AG04450 (cell line): ENCODE measurements at regions not wholly inside any gene's neighbourhood (a gene's known extent, or its start where the extent isn't known, plus 50 kb on each side); places are given as distances from the start of the nearest gene placed in this dataset.

Source experiments
- CTCF ChIA-PET: fragments of 300-600, 350-600 bp; formaldehyde crosslinking; extraction: SDS; loops from one replicate; lab custom pipeline; 2022; ENCODE audit warnings: antibody characterized with exemption, inconsistent platforms; lab: Charles Lee
- POLR2A ChIA-PET: fragments of 350-600 bp; formaldehyde crosslinking; extraction: SDS; loops from one replicate; lab custom pipeline; 2021; ENCODE audit warnings: antibody characterized with exemption, inconsistent platforms; lab: Yijun Ruan, JAX
- DNase-seq: peaks from one replicate; pipeline ENCODE4 v3.0.0-alpha.2; 2011; ENCODE audit warnings: low read depth, low spot score
- H3K27ac ChIP-seq: one replicate; pipeline ENCODE4 v1.5.1; 2012; ENCODE audit warnings: low read depth, low read length, control low read depth
- H3K27me3 ChIP-seq: one replicate; pipeline ENCODE4 v1.6.0; 2012; ENCODE audit warnings: low read length; ENCODE audit not compliant: control insufficient read depth, insufficient read depth
- H3K4me3 ChIP-seq: 2 replicates; pipeline ENCODE4 v1.5.1; 2011; ENCODE audit warnings: mild to moderate bottlenecking, low read depth, low read length, control low read depth
- H3K9me3 ChIP-seq: 2 replicates; pipeline ENCODE4 v1.5.1; 2012; ENCODE audit warnings: low read length; ENCODE audit not compliant: control insufficient read depth, insufficient read depth
- TF ChIP-seq, protein P1 (sequence below): IDR thresholded peaks from 2 replicates; pipeline ENCODE4 v1.5.1; 2011; ENCODE audit warnings: low read depth, low read length, control low read depth, inconsistent platforms

DNA sequence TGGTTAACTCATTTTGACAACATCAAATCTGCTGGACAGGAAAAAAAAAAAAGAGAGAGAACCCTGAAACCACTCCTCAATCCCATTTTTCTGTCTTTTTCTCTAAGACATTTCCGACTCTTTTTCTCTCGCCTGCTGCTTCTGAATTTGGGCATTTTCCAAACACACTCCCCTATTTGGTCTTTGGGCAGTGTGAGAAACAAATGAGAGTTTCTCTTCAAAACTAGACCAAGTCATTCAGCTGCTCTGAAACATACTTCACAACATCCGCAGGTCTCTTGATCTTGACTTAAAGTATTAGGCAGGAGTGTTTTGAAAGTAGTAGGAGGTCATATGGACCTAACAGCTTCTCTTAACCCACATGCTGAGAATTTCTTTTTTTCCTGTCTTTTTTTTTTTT is 364.8 kb upstream of the ESRRG start:
- Histone ChIP-seq H3K4me3 (no peak overlapping the region), H3K27ac (no peak overlapping the region), H3K9me3 (no peaks in the 10 kb centered on the region), H3K27me3 (no peaks in the 10 kb centered on the region)
- POLR2A ChIA-PET, result no interaction called here
- TF ChIP-seq, protein P1, sequence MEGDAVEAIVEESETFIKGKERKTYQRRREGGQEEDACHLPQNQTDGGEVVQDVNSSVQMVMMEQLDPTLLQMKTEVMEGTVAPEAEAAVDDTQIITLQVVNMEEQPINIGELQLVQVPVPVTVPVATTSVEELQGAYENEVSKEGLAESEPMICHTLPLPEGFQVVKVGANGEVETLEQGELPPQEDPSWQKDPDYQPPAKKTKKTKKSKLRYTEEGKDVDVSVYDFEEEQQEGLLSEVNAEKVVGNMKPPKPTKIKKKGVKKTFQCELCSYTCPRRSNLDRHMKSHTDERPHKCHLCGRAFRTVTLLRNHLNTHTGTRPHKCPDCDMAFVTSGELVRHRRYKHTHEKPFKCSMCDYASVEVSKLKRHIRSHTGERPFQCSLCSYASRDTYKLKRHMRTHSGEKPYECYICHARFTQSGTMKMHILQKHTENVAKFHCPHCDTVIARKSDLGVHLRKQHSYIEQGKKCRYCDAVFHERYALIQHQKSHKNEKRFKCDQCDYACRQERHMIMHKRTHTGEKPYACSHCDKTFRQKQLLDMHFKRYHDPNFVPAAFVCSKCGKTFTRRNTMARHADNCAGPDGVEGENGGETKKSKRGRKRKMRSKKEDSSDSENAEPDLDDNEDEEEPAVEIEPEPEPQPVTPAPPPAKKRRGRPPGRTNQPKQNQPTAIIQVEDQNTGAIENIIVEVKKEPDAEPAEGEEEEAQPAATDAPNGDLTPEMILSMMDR, result no peak
- no peak for DNase-seq
- CTCF ChIA-PET, result interaction anchor here (0.7 kb wide), 1 partner anchor 543 kb away, joined by 4 read pairs; the partner anchor contains the start of gene SPATA17

DNA sequence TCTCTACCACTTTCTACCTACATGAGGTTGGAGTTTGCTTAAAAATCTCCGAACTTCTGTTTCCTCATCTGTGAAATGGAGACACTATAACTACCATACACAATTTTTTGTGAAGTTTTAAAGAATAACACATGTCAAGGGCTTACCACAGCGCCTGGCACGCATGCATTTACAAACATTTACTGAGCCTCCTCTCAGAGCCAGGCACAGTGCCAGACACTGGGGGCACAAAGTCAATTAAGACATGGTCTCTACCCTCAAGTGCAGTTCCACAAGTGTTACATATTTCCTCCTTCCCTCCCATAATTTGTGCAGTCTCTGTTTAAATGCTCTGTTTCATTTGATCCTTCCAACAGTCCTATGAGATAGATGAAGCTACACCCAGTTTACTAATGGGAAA is 356.4 kb upstream of the ESRRG start:
- POLR2A ChIA-PET, result no interaction called here

DNA sequence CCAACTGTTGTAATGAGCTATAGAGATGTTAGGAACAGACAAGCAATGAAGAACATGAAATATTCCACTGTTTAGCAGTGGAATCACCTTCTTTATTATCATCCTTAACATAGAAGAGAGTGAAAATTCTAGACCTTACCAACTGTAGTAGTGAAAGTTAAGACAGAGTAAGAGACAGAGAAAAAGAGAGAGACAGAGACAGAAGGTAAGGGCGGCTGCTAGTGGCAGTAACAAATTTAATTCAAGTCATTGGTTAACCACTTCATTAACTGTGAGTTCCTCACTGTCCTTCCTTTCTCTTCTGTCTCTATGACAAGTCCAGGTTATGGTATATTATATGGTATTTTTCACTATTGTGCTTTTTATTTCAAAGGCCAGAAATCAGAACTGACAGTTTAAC is 355.7 kb upstream of the ESRRG start:
- H3K27ac ChIP-seq, result no peak overlapping the region
- TF ChIP-seq, protein P1, result no peak
- peaks cover 4% of the 10 kb centered on the region for H3K27me3 ChIP-seq
- ChIA-PET POLR2A (no interaction called here), CTCF (no interaction called here)
- no peaks in the 10 kb centered on the region for H3K9me3 ChIP-seq
- DNase-seq, result no peak
- H3K4me3 ChIP-seq, result no peak overlapping the region

More for the DNA sequence above, 356.4 kb upstream of the ESRRG start:
- DNase-seq, result no peak
- CTCF ChIA-PET, result no interaction called here
- TF ChIP-seq, protein P1, result no peak
- Histone ChIP-seq H3K27me3 (peaks cover 4% of the 10 kb centered on the region), H3K9me3 (no peaks in the 10 kb centered on the region), H3K4me3 (no peak overlapping the region), H3K27ac (no peak overlapping the region)

DNA sequence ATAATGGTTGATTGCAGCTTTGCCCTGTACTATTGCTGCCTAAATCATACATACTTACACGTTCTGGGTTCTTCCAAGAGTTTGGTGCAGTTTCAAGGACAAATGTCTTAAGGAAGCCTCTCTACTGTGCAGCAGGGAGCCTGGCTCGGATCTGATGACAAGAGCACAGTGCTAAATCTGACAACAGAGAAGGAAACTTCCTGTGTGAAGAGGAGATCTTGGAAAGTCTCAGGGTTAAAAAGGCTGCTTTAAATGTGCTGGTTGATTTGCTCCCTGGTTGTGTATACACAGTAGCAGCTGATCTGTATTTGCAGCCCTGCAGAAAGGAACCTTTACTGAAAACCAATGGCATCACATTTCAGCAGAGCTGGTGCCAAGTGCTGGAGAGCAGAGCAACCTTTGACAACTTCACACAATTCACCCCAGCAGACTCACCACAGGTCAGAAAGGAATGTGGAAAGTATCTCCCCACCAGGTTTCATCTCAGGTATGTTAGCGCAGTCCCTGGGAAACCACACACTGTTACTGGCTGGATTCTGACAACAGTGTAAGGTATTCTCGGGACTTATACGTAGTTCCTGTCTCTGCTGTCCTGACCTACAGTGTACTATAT is 355.0 kb upstream of the ESRRG start:
- Histone ChIP-seq H3K9me3 (no peaks in the 10 kb centered on the region), H3K4me3 (no peak overlapping the region), H3K27ac (no peak overlapping the region), H3K27me3 (peaks cover 4% of the 10 kb centered on the region)
- DNase-seq, result no peak
- ChIA-PET CTCF (no interaction called here), POLR2A (no interaction called here)
- TF ChIP-seq, protein P1, result no peak

DNA sequence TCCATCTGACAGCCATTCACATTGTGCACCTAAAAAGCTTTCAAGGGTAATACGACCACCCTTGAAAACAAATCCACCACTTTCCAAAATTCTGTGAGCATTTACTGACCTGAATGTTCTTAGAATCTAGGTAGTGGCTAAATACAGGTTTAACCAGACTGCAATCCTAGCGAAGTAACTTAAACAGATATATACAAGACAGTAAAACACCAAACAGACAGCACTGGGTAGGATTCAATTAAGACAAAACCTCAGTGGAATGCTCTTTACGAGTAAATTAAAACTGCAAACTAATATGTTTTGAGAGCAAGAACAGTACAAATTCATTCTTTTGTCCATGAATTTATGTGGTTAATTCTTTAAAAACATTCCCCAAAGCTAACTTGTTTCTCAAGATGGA is 354.2 kb upstream of the ESRRG start:
- TF ChIP-seq, protein P1, result no peak
- Histone ChIP-seq H3K9me3 (no peaks in the 10 kb centered on the region), H3K4me3 (no peak overlapping the region), H3K27me3 (peaks cover 4% of the 10 kb centered on the region), H3K27ac (no peak overlapping the region)
- CTCF ChIA-PET, result no interaction called here
- no peak for DNase-seq
- POLR2A ChIA-PET, result no interaction called here
